HepG2 (cell line): ENCODE measurements at regions not wholly inside any gene's neighbourhood (a gene's known extent, or its start where the extent isn't known, plus 50 kb on each side); places are given as distances from the start of the nearest gene placed in this dataset.

Experiments used
- JUND ChIP-seq: sonication (generic); formaldehyde crosslinking; IDR thresholded peaks from 2 replicates; pipeline ENCODE4 v1.8.0; 2022; ENCODE audit warnings: mild to moderate bottlenecking, missing genetic modification reagents
- KDM1A ChIP-seq: IDR thresholded peaks from 2 replicates; pipeline ENCODE4 v1.6.1; 2016; ENCODE audit warnings: missing compliant biosample characterization
- NBN ChIP-seq: fragments of 450-650 bp; conservative IDR thresholded peaks from 2 replicates; pipeline ENCODE4 v1.6.1; 2017
- NONO ChIP-seq, 2 experiments: fragments of 450-650 bp in 1 of 2; sonication (generic) in 1 of 2; formaldehyde crosslinking in 1 of 2; IDR thresholded peaks in 1 of 2; conservative IDR thresholded peaks in 1 of 2; 2 replicates each; pipeline versions ENCODE4 v1.6.1 to v1.8.0; 2017 to 2022; ENCODE audit warnings: mild to moderate bottlenecking in 1 of 2, missing genetic modification reagents in 1 of 2, moderate library complexity in 1 of 2
- ZNF432 ChIP-seq: sonication (generic); formaldehyde crosslinking; IDR thresholded peaks from 2 replicates; pipeline ENCODE4 v1.5.0; 2020; ENCODE audit warnings: missing genetic modification reagents, mild to moderate bottlenecking, borderline replicate concordance

GRCh38 chr9:12889402-12890106 lies 114.7 kb downstream of the LURAP1L start:
- TF ChIP-seq JUND (CRISPR knock-in tag) (no peak), NBN (no peak), NONO (IDR thresholded peaks at IDR 0.05) (no peak), NONO (CRISPR knock-in tag; conservative IDR thresholded peaks at IDR 0.05) (no peak), KDM1A (no peak), ZNF432 (no peak)
